Right renal pelvis (tissue), 4 donors: ENCODE measurements at regions not wholly inside any gene's neighbourhood (a gene's known extent, or its start where the extent isn't known, plus 50 kb on each side); places are given as distances from the start of the nearest gene placed in this dataset.
A peak's percentile ranks its signal among the peaks of the same experiment; 100 is the strongest.
"Not testable (repeated sequence)": the region's sequence is repeated elsewhere in the genome, so short reads cannot be mapped to it uniquely, and the experiment has no call there.

Experiments used
- DNase-seq, 4 donors: peaks; one replicate each; pipeline ENCODE4 v3.0.0-alpha.2; 2013; ENCODE audit warnings: low read depth in 4 of 4, low spot score in 3 of 4, missing footprints in 1 of 4

- no peak for DNase-seq
Observed at GRCh38 chr9:94033383-94033782, 50.9 kb upstream of the PTPDC1 start.

- no peak for DNase-seq
Observed at GRCh38 chr9:94031946-94032345, 52.3 kb upstream of the PTPDC1 start.

GRCh38 chr9:94031380-94031779 lies 52.9 kb upstream of the PTPDC1 start:
- no peak for DNase-seq

- peak; percentile 79 to 84 (median 82) for DNase-seq
Observed at GRCh38 chr9:94030318-94031179, 53.7 kb upstream of the PTPDC1 start.

GRCh38 chr9:94029932-94030317 lies 54.3 kb upstream of the PTPDC1 start:
- DNase-seq: no peak

- no peak for DNase-seq
Observed at GRCh38 chr9:94026816-94027215, 57.4 kb upstream of the PTPDC1 start.

GRCh38 chr9:94022476-94022875 lies 61.8 kb upstream of the PTPDC1 start:
- DNase-seq: not testable (repeated sequence)

GRCh38 chr9:94020836-94021235 lies 63.4 kb upstream of the PTPDC1 start:
- DNase-seq: not testable (repeated sequence)

GRCh38 chr9:94018628-94019027 lies 63.5 kb upstream of the BARX1 start:
- DNase-seq: no peak

- DNase-seq: no peak
Observed at GRCh38 chr9:94017939-94018531, 62.9 kb upstream of the BARX1 start.

GRCh38 chr9:94016744-94017143 lies 61.6 kb upstream of the BARX1 start:
- no peak for DNase-seq

- no peak for DNase-seq
Observed at GRCh38 chr9:94014920-94015319, 59.8 kb upstream of the BARX1 start.

- DNase-seq: no peak
Observed at GRCh38 chr9:94014066-94014654, 59.0 kb upstream of the BARX1 start.

- DNase-seq: no peak
Observed at GRCh38 chr9:94010980-94011533, 55.9 kb upstream of the BARX1 start.

- no peak for DNase-seq
Observed at GRCh38 chr9:94005272-94005901, 50.2 kb upstream of the BARX1 start.
